NCI-H2227 (cell line): ENCODE measurements at regions not wholly inside any gene's neighbourhood (a gene's known extent, or its start where the extent isn't known, plus 50 kb on each side); places are given as distances from the start of the nearest gene placed in this dataset.

ENCODE experiments used
- DNase-seq: peaks from one replicate; lab custom pipeline; 2025; ENCODE audit not compliant: unreplicated experiment; lab: John Stamatoyannopoulos, UW

DNA sequence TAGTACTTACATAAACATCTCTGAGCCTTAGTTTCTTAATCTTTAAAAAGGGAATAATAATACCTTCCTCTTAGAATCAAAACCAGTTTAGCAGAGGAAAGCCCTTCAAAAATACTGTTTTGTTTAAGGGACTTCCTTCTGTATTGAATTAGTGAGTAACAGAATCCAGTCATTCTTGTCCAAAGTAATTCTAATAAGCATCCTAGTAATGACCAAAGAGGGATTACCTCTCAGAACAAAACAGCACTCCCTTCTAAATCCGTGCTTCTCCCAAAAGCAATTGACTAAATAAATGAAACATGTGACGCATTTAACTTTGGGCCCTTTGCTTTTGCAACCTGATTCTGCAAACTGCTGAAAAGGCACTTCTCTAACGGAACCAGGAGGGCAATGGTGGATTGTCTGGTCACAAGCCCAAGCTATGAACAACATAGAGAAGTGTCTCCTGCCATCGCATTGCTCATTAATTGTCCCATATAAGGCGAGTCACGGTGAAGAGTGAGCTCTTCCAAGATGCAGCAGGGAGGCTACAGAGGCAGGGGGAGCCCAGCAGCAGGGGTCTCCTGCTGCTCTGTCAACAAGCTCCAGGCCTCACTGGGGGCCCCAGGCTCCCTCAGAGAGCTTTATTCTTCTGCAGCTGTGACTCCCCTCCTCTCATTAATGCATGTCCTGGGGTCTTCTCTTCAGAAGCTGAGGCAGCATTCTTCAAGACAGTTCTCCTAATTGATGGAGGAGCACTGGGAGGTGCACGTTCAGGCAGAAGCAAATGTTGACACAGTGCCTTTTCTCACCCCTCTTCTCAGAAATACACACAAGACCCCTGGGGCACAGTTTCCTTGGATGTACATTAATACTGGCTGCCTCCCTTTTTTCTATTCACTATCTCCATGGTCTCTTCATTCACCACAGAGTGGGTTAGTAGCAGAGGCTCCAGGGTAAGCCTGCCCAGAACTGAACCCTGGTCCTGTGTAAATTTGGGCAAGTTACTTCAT lies 419.6 kb upstream of the RASGEF1B start:
- no peak for DNase-seq

DNA sequence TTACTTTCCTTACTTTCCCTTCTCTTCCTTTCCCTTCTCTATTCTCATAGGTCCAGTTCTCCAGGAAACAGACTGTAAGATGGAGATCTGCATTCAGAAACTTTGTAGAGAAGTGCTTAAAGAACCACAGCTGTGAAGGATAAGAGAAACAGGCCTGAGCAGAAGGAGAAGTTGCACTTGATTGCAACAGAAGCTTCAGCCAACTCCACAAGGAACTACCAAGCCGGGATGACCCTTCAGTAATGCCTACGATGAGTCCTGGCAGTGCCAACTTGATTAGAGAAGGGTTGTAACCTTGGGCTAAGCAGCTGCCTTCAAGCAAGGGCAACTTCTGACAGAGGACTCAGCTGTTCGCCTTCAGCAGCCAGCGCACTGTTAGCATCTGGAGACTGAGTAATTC lies 413.3 kb upstream of the RASGEF1B start:
- no peak for DNase-seq

DNA sequence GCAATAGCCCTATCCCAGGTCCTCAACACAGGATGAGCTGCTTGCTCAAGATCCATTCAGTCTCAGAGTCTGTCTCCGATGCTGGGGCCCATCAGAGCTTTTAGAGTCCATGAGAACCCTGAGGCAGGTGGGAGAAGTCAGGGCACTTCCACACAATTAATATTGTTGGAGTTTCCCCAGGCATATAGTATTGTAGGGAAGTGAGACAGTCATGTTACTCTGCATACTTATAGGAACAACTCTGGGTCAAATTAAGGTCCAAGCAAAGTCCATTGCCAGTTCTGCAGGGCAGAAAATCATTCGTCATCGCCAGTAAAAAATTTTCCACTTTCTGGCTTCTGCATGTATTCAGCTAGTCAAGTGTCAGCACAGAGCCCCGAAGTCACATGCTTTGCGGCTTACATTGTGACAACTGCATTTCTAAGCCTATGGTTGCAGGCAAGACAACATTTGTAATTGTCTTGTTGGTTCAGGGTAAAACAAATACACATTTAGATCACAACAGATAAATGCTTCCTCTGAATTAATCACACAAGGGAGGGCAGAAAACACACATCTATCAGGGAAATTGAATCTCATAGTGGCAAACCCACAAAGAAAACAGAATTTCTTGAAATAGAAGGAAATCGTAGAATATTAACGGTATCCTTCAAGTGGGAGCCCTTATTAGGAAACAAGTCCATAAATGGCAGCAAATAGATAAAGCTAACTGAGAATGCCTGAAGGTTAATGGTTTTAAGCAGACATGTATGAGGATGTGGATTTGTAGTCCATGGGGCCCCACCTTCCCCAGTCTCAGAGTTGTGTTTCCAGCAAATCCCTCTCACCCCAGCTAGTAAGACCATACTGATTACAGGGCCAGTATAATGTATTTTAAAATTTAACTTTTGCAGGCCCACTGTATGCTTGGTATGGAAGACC lies 412.1 kb upstream of the RASGEF1B start:
- DNase-seq = no peak

DNA sequence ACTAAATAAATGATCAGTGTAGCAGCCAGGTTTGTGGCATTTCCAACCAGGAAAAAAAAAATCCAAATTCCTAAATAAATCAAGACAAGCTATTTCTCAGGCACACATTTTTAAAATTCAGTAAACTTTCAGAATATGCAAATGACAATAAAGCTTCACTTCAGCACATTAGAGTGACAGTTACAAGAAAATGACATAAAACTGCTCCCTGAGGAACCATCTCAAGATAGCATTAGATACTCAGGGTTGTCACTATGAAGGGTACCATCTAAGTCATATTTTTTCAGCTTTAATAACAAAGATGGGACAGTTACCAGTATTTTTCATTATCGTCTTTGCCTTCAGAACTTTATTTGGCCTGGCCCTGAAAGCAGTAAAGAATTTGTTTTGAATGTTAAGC lies 411.3 kb upstream of the RASGEF1B start:
- no peak for DNase-seq

DNA sequence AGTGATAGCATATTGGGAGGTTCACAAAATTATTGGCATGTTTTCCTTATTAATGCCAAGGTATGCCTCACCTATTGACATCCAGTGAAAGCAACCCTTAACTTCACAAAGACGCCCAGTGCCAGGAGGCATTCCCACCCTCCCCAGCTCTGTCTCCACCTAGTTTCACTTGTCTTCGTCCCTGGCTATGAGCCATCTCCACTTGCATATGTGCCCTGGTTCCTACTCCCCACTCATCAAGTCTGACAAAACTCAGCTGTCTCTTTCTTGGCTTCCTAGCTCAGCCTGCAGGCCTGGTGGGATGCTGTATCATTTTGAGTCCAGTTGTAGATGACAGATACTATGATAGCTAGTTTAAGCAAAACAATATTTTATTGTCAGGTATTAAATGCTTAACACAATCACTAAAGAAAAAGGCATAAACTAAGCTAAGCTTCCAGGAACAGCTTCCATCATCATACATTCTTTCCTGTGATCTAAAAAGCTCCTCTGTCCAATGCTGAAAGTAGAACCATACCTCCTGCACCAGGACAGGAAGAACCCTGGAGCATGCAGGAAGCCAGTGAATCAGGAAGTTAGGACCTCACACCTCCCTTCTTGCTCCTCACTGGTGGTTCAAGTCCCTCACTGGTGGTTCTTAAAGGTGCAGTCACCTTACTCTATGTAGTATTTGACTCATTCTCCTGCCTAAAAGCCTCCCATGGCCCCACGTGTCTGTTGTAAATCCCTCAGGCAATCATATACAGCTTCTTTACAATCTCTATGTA lies 410.3 kb upstream of the RASGEF1B start:
- no peak for DNase-seq

DNA sequence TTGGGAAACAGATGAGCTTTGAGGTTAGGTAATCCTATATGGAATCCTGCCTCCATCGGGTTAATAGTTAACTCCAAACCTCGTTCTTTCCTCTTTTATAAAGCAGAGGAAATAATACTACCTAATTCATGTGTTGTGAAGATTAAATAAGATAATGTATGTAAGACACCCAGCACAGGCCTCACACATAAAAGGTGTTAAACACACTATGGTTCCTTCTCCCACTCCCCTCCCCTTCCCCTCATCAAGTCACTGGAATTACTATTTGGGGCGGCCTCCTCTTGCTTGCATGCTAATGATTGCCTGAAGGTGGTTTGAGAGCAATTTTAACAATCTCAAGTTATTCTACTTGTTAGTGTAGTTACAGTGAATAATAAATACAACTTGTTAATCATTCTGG lies 404.4 kb upstream of the RASGEF1B start:
- no peak for DNase-seq

DNA sequence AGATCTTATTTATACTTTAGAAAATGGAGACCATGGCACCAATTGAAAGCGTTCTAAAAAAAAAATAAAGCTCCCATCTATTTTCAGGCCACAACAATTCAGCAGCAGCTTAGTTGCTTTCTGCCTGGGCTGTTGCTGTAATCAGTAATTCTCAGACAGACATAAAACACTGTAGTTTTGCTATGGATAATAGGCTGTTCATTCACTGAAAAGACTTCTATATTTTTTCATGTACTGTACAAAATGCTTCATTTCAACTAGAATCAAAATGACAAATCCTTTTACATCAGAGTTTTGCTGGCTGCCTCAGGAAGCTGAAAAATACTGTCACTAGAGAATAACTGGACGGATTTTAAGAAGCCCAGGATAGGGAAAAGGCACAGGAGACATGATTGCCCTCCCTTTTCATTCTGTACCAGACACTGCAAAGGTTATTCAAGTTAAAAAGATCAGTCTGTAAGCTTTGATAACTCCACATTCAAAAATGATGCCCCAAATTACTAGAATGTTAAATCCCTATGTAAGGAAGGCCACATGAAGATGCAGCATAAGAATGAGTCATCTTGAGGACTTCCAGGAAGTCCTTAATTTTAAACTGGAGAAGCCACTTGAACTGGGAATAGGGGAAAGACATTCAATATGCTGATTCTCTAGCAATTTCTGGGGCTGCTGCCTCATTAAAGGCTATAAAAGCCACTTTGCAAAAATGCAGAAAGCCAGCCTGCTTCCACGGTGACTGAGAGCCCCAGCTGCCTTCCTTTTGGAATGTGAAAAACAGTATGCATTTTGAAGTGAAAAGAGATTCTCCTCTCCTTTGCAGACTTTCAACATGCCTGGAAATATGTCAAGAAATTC lies 403.2 kb upstream of the RASGEF1B start:
- no peak for DNase-seq

DNA sequence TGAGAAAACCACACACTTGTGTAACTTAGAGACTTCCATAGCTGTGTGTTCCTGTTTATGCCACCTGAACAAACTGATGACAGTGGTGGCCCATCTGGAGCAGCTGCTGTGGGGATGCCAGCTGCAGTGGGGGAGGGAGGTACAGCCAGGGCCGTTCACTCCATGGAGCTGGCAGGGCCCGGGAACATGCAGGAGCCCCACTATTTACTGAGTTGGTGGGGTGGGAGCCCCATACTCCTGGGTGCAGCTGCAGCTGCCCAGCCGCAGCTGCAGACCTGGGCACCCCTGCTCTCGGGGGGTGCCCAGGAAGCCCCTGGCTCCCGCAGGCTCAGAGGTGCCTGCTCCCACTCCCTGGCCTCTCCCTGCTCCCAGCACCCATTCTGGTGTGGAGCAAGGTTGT lies 398.6 kb upstream of the RASGEF1B start:
- DNase-seq = no peak

DNA sequence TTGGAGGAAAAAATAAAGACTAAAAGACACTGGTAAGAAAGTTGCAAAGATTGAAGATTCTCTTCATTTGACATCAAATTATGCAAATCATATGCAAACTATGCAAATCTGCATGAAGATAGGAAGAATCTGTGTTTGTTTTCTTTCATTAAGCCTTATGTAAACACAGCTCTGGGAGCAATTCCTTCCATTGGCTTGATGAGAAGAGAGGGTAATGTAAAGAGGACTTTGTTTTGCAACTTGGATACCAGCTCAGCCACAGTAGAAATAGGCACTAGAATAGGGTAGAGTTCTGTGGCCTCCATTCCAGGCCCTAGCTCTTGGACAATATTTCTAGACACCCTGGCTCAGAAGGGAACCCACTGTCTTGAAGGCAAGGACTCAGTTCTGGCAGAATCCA lies 388.4 kb upstream of the RASGEF1B start:
- DNase-seq = no peak

DNA sequence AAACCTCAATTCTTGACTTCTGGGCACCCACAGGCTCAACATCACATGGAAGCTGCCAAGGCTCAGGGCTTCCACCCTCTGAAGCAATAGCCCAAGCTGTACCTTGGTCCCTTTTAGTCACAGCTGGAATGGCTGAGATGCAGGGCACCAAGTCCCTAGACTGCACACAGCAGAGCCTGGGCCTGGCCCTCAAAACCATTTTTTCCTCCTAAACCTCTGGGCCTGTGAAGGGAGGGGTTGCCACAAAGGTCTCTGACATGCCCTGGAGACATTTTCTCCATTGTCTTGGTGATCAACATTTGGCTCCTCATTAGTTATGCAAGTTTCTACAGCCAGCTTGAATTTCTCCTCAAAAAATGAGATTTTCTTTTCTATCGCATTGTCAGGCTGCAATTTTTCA lies 382.7 kb upstream of the RASGEF1B start:
- no peak for DNase-seq

DNA sequence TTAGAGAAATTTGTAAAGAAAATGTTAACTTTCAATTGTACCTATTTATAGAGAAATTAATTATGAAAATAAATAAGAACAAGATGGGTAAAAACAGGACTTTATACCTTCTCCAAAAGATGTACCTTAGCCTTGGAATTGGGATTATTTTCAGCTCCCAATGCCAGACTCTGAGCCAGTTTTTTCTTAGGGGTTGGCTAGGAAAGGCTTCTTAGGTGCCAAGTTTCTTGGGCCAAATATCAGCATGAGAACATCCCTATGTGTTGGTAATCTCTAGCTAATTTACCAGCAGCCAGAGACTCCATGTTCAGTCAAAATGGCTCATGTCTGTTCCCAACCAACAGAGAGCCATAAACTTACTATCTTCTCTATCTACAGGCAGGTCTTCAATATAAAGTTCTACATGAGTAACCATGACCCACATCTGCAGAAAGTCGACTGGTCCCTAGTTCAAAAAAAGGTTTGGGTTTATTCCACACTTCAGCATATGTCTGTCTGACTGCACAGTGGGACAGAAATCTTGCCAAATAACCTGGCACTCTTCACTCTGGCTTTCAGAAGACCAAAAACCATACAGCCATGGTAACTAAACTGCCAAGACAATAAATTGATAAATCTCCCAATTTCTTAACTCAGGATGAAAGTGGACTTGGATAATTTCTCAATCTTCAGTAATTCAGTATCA lies 380.5 kb upstream of the RASGEF1B start:
- no peak for DNase-seq

DNA sequence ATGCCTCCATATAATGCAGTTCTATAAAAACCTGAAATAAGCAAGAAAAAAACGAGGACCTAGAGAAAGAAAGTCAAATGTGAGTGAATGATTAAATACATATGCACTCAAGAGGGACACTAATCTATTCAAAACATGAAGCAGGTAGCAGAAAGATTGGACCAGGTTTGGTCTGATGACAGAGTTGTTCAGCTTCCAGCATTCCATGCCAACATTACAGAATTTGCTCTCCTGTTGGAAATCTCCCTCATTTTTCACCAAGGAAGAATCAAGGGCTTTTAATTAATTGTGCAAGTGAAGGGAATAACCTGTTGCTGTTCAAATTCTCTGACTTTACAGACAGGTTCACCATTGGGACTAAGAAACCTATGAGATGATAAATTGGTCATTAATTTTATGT lies 379.0 kb upstream of the RASGEF1B start:
- DNase-seq = no peak

DNA sequence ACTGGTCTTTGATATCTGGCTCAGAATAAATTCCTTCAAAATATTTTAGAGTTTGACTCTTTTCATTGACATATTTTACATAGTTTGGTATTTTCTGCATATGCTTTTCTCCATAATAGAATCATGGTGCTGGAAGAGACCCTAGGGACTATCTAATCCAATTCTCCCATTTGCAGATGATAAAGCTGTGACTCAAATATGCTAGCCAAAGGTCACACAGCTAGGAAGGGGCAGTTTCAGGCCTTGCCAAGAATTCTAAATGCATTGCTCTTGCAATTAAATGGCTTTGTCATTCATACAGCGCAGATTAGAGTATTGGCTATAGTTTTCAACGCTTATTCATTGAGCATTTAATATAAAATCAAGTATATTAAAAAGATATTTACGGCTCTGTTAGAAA lies 374.1 kb upstream of the RASGEF1B start:
- DNase-seq = no peak

DNA sequence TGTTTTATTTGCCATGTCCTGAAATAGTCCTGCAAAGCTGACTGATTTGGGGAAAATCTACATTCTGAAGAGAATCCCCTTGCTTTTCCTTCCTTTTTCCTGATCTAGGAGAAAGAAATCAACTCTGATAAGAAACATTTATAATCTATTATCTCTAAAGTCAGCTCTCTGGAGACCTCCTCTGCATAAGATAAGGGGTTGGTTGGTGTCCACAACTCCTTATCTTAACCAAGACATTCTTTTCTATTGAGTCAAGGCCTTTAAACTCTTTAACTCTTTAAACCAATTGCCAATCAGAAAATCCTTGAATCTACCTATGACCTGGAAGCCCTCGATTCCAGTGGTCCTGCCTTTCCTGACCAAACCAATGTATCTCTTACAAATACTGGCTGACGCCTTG lies 373.6 kb upstream of the RASGEF1B start:
- DNase-seq = no peak

DNA sequence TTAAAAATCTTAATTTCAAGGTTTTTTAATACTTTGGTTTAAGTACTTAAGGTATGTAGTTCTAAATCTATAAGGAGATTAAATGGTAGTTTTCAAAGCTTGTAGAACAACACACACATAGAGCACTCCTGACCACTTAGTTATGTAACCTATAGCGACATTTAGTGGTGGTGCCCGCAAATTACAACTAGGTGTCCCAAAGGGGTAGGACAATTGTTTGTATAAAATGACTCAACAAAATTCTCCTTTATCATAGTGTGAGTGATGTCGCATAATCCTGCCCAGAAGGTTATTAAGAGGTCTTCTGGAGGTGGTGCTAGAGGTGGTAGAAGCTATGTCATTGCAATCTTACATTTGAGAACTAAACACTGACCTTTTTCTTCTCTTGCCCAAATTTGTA lies 373.0 kb upstream of the RASGEF1B start:
- peak; percentile 75 for DNase-seq

DNA sequence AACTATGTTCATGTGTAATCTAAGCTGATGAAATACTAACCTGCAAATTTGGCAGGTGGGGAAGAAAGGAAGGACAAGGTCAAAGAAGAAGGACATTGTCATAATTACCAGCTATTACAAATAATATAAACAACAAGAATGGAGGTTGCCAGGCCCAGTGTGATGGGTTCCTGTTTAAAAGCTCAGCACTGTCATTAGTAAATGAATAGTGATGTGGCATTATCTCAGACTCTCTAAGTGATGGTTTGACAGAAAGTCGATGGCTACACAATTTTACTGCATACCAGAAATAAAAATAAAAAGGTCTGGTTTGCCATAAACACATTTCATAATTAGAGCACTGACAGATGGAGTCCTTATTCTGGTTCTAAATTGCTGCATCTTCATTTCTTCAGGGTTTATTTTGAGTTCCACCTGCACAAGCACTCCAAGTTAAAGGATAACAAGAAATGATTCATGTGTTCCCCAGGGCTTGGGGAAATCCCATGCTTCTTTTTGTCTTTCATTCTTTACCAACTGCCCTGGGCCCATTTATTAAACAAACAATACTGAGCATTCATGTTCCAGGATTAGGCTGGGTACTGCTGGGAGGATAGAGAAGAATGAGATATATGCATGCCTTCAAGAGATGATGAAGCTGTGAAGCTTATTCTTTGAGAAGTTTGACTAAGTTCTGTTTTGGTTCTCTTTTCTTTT lies 367.8 kb upstream of the RASGEF1B start:
- peak; percentile 17 for DNase-seq

DNA sequence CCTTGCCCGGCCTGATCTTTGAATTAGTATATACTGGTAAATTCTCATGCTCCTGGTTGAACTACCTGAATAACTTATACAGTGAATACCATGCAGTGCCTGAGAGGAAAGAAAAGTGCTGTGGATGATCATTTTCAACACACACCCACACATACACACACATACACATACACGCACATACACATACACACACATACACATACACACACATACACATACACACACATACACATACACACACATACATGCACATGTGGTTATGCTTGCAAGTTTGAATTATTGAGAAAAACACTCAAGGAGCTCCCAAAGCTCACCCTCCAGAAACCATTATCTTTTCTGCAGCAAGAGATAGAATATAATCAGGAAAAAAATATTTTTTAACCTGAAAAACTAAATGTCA lies 366.9 kb upstream of the RASGEF1B start:
- no peak for DNase-seq

DNA sequence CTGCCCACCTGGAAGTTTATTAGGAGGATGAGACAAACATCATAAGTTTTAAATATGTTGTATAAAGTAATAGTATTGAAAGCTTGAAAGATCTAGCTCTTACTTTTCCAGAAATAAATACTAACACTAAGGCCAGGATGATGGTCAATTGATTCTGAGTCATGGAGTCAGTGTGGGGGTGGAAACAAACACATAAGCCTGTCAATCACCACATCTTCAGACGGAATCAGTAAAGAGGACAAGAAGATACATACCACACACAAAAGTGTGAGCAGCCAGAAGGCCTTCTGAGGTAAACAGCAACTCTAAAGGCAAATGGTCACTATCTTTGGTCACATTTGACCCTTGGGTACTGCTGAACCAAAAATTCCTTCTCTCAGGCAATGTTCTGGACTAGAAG lies 365.0 kb upstream of the RASGEF1B start:
- DNase-seq = no peak

DNA sequence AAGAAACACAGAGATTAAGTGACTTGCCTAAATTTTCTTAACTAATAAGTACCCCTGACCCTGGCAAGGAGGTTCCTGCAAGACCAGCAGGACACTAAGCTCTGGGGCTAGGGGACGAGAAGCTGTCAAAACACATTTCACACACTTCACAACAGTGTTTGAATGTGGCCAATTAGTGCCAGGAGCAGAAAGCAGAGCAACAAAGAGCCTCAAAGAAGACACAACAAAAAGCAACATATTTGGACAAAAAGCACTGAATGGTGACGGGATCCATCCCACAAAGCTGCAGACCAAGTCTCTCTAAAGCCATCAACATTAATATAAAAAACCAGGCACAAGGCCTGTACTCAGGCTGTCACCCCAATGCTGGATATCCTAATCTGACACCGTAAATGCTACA lies 361.9 kb upstream of the RASGEF1B start:
- no peak for DNase-seq
